IPS-NIHi11 (cell line): ENCODE measurements at regions not wholly inside any gene's neighbourhood (a gene's known extent, or its start where the extent isn't known, plus 50 kb on each side); places are given as distances from the start of the nearest gene placed in this dataset.
"Not testable (repeated sequence)": the region's sequence is repeated elsewhere in the genome, so short reads cannot be mapped to it uniquely, and the experiment has no call there.

ENCODE experiments used
- DNase-seq: peaks from one replicate; pipeline ENCODE4 v3.0.0; 2012; ENCODE audit warnings: mixed read lengths, low spot score

GRCh38 chr7:20083781-20084180, 133.4 kb downstream of the MACC1 start:
- DNase-seq, result no peak

GRCh38 chr7:20079080-20079479, 138.1 kb downstream of the MACC1 start:
- no peak for DNase-seq

- DNase-seq, result no peak
Measured at GRCh38 chr7:20076835-20077234, 140.3 kb downstream of the MACC1 start.

- no peak for DNase-seq
Measured at GRCh38 chr7:20075992-20076820, 141.0 kb downstream of the MACC1 start.

- DNase-seq, result no peak
Measured at GRCh38 chr7:20075440-20075839, 141.7 kb downstream of the MACC1 start.

GRCh38 chr7:20068004-20068403, 149.2 kb downstream of the MACC1 start:
- DNase-seq, result not testable (repeated sequence)

GRCh38 chr7:20064974-20065862, 152.0 kb downstream of the MACC1 start:
- peak; percentile 10 for DNase-seq

GRCh38 chr7:20064181-20064970, 152.8 kb downstream of the MACC1 start:
- DNase-seq, result no peak

GRCh38 chr7:20063644-20064043, 153.5 kb downstream of the MACC1 start:
- DNase-seq, result no peak

GRCh38 chr7:20062932-20063331, 154.3 kb downstream of the MACC1 start:
- no peak for DNase-seq

- peak; percentile 20 for DNase-seq
Measured at GRCh38 chr7:20053334-20054104, 163.7 kb downstream of the MACC1 start.

- no peak for DNase-seq
Measured at GRCh38 chr7:20050241-20050966, 166.8 kb downstream of the MACC1 start.

- no peak for DNase-seq
Measured at GRCh38 chr7:20038676-20039075, 178.5 kb downstream of the MACC1 start.

GRCh38 chr7:20035279-20035875, 181.8 kb downstream of the MACC1 start:
- DNase-seq, result no peak

GRCh38 chr7:20033621-20034400, 183.4 kb downstream of the MACC1 start:
- DNase-seq, result no peak

GRCh38 chr7:20032741-20033140, 184.4 kb downstream of the MACC1 start:
- DNase-seq, result no peak

- DNase-seq, result no peak
Measured at GRCh38 chr7:20030915-20031362, 186.2 kb downstream of the MACC1 start.

- no peak for DNase-seq
Measured at GRCh38 chr7:20030417-20030816, 186.8 kb downstream of the MACC1 start.

- DNase-seq, result no peak
Measured at GRCh38 chr7:20026762-20027161, 190.4 kb downstream of the MACC1 start.
